NOMO-1 (cell line): ENCODE measurements at regions not wholly inside any gene's neighbourhood (a gene's known extent, or its start where the extent isn't known, plus 50 kb on each side); places are given as distances from the start of the nearest gene placed in this dataset.
A peak's percentile ranks its signal among the peaks of the same experiment; 100 is the strongest.
"Not testable (repeated sequence)": the region's sequence is repeated elsewhere in the genome, so short reads cannot be mapped to it uniquely, and the experiment has no call there.

Source experiments
- DNase-seq, 2 experiments: peaks; one replicate each; lab custom pipeline; 2025; ENCODE audit not compliant: unreplicated experiment in 2 of 2; lab: John Stamatoyannopoulos, UW

DNA sequence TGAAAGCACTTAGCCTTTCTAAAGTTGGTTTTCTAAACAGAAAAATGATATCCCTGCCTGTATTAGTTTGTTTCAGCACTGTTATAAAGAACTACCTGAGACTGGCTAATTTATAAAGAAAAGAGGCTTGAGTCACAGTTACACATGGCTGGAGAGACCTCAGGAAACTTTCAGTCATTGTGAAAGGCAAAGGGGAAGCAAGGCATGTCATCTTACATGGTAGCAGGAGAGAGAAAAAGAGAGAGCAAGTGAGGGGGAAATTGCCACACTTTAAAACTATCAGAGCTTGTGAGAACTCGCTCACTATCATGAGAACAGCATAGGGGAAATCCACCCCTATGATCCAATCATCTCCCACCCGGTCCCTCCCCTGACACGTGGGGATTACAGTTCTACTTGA lies 64.9 kb downstream of the FAM170A start:
- no peak for DNase-seq

GRCh38 chr5:119706049-119706448 lies 76.7 kb downstream of the FAM170A start:
- no peak for DNase-seq

GRCh38 chr5:119708076-119708790 lies 78.9 kb downstream of the FAM170A start:
- no peak for DNase-seq

DNA sequence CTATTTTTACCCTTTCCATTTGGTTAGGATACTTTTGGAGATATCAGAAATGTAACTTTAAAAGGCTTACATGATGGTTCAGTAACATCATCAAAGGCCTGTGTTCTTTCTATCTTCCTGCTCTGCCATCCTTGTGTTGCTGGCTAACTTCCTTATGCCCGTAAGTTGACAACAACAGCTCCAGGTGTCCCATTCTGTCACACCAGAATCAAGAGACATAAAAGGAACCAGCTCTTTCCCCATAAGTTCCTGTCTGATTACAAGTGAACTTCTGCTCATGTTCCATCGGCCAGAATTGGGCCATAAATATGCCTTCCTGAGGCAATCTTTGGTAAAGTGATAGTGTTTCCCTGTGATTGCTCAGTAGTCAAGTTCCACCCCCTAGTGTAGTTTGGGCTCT lies 92.4 kb downstream of the FAM170A start:
- peak in 1 of 2 experiments; percentile 21 for DNase-seq

- DNase-seq, result not testable (repeated sequence)
Measured at GRCh38 chr5:119725291-119725690, 95.9 kb downstream of the FAM170A start.

DNA sequence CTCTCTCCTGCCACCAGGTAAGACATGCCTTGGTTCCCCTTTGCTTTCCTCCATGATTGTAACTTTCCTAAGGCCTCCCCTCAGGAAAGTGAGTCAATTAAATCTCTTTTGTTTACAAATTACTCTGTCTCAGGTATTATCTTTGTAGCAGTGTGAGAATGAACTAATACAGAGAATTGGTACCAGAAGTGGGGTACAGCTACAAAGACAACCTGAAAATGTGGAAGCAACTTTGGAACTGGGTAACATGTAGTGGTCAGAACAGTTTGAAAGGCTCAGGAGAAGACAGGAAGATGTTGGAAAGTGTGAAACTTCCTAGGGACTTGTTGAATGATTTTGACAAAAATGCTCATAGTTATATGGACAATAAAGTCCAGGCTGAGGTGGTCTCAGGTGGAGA lies 97.2 kb downstream of the FAM170A start:
- DNase-seq, result no peak

- DNase-seq, result no peak
Measured at GRCh38 chr5:119740225-119740624, 110.9 kb downstream of the FAM170A start.

- DNase-seq, result no peak
Measured at GRCh38 chr5:119741691-119742090, 112.3 kb downstream of the FAM170A start.

DNA sequence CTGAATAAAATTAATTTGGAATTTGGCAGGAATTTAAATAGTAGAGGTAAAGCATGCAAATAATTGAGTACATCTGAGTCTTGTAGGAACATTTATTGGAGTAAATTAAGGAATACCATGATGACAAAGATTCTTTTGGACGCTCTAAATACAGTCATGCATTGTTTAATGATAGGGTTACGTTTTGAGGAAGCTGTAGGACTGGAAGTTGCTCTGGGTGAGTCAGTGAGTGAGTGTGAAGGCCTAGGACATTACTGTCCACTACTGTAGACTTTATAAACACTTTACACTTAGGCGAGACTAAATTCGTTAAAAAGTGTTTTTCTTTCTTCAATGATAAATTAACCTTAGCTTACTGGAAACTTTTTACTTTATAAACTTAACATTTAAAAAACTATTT lies 113.0 kb downstream of the FAM170A start:
- peak in 1 of 2 experiments; percentile 21 for DNase-seq

- peak; percentile 26 to 41 for DNase-seq
Measured at GRCh38 chr5:119743927-119744326, 114.6 kb downstream of the FAM170A start.

DNA sequence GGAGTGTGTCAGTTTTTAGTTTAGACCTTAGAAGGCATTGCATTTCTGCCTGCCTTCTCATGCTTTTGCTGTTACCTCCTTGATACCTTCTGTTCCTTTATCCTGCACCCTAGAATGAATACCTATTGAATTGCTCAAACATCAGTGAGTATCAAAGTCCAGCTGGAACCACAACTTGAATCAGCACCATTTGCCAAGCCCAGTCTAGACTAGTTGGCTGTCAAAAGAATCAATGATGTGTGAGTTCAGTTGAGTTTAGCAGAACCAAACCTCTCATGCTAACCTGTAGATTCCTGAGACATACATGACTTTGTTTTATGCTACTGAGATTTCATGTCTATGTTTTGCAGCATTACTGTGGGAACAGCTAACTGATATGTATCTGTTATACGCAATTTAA lies 116.6 kb downstream of the FAM170A start:
- no peak for DNase-seq

DNA sequence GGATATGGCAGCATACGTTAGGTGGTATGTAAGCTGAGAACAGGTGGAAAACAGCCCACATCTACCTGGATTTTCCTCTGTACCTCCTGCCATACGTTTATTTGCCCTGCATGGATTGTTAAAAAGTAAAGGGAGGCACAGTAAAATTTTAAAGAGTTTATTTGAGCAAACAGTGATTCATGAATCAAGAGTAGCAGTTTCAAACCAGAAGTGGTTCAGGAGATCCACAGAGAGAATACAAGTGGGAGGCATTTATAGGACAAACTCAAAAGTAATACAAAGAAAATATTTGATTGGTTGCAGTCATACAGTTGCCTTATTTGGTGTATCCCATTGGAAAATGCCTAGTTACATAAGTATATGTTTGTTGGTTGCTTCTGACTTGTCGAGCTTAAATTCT lies 117.6 kb downstream of the FAM170A start:
- DNase-seq, result no peak

GRCh38 chr5:119750887-119751733 lies 121.8 kb downstream of the FAM170A start:
- DNase-seq, result peak in 1 of 2 experiments; percentile 3

- DNase-seq, result no peak
Measured at GRCh38 chr5:119751734-119752094, 122.4 kb downstream of the FAM170A start.

DNA sequence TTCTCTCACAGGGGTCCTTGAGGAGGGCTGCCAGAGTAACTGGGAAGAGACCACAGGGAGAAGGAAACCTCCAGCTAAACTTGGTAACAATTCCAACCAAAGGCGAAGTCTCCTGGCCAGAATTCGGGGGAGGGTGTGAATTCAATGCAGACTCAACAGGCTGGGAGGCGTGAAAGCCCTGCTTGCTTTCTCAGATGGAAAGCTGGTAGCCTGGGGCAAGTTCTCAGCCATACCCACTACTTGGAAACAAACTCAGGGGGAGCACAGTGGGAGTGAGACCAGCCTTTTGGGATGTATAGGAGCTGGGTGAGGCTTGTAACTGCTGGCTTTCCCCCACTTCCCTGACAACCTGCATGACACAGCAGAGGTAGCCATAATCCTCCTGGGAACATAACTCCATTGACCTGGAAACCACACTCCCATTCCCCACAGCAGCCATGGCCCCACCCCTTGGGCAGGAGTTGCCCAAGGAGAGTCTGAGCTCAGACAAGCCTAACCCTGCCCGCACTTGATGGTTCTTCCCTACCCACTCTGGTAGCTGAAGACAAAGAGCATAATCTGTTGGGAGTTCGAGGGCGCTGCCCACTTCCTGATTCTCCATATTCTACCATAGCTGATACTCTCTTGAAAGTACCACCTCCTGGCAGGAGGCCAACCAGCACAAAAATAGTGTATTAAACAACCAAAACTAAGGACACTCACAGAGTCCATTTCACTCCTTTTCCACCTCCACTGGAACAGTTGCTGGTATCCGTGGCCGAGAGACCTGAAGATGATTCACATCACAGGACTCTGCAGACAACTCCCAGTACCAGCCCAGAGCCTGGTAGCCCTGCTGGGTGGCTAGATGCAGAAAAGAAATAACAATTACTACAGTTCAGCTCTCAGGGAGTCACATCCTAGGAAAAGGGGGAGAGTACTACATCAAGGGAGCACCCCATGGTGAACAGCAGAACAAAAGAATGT lies 123.8 kb downstream of the FAM170A start:
- DNase-seq, result no peak

DNA sequence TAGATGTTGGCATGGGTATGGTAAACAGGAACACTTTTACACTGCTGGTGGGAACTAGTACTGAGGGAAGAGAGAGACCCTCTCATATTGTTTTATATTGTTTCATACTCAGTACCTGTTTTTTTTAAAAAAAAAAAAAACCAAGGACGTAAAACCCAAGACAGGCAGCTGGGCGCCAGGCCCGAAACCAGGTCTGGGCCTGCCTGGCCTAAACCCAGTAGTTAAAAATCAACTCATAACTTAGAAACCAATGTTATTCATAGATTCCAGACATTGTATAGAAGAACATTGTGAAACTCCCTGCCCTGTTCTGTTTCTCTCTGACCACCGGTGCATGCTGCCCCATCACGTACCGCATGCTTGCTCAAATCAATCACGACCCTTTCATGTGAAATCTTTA lies 125.5 kb downstream of the FAM170A start:
- DNase-seq, result not testable (repeated sequence)

DNA sequence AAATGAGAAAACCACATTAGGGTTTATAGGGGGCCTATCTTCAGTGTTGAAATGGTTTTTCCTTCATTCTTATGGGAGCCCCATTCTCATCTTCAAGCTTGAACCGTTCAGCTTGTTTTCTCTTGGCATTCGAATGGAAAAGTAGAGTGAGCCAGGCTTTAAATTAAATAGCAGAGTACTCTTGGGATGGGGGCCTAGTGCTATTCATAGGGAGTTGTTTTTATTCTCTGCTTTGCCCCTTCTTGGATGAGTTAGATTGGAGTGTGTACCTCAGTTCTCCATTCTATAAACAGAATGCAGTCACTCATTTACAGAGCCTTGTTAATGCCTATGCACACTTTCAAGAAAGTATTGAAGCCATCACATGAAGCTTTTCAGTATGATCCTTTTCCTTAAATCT lies 127.9 kb downstream of the FAM170A start:
- DNase-seq, result no peak

GRCh38 chr5:119769695-119770693 lies 140.6 kb downstream of the FAM170A start:
- not testable (repeated sequence) for DNase-seq

GRCh38 chr5:119780145-119780544 lies 150.8 kb downstream of the FAM170A start:
- not testable (repeated sequence) for DNase-seq

GRCh38 chr5:119785057-119785456 lies 155.7 kb downstream of the FAM170A start:
- no peak for DNase-seq
